ENCODE measurements at regions not wholly inside any gene's neighbourhood (a gene's known extent, or its start where the extent isn't known, plus 50 kb on each side); places are given as distances from the start of the nearest gene placed in this dataset.

DNA sequence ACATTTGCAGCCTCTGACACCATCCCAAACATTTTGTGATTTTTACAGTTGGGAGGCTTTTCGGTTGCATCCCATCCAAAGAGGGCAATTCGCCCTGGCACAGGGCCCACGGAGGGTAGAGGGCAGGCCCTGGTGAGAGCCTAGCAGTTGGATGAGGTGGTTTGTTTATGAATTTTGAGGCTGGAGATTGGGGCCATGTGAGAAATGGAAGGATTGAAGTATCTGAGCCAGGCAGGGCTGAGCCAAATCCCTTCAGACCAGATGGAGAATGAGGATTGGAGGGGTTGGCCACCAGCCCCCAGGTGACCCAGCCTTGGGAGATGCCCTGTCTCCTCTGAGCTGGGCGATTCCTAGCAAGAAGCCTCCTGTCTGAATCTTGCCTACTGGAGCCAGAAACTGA lies 52.6 kb upstream of the CCDC167 start:
- TF ChIP-seq, protein P1, sequence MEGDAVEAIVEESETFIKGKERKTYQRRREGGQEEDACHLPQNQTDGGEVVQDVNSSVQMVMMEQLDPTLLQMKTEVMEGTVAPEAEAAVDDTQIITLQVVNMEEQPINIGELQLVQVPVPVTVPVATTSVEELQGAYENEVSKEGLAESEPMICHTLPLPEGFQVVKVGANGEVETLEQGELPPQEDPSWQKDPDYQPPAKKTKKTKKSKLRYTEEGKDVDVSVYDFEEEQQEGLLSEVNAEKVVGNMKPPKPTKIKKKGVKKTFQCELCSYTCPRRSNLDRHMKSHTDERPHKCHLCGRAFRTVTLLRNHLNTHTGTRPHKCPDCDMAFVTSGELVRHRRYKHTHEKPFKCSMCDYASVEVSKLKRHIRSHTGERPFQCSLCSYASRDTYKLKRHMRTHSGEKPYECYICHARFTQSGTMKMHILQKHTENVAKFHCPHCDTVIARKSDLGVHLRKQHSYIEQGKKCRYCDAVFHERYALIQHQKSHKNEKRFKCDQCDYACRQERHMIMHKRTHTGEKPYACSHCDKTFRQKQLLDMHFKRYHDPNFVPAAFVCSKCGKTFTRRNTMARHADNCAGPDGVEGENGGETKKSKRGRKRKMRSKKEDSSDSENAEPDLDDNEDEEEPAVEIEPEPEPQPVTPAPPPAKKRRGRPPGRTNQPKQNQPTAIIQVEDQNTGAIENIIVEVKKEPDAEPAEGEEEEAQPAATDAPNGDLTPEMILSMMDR (conservative IDR thresholded peaks at IDR 0.05 in 1 of 2, IDR thresholded peaks at IDR 0.05 in 1 of 2; ENCODE audit: extremely low read depth in 1 of 2, insufficient read depth in 1 of 2, low read depth in 1 of 2, low read length in 2 of 2): no peak
- no peak for TF ChIP-seq EZH2 (IDR thresholded peaks at IDR 0.05; ENCODE audit: borderline replicate concordance, low read length)
